CD4-positive, CD25-positive, alpha-beta regulatory T cell (primary cell): ENCODE measurements at regions not wholly inside any gene's neighbourhood (a gene's known extent, or its start where the extent isn't known, plus 50 kb on each side); places are given as distances from the start of the nearest gene placed in this dataset.
A peak's percentile ranks its signal among the peaks of the same experiment; 100 is the strongest.

Experiments used
- ATAC-seq, 2 donors: fragments of 150-1000 bp; cut with Tn5 transposase; one replicate each; pipeline ENCODE4 v1.10.0; 2021; ENCODE audit warnings: low read depth in 2 of 2, moderate number of reproducible peaks in 2 of 2, moderate library complexity in 1 of 2
- DNase-seq, 3 donors: peaks; one replicate each; pipeline versions ENCODE4 v3.0.0 to v3.0.0-alpha.2; 2012 to 2022; ENCODE audit warnings: mixed read lengths in 1 of 3
- H3K27ac ChIP-seq: one replicate; pipeline ENCODE4 v1.7.0; 2013; ENCODE audit warnings: mild to moderate bottlenecking, low read length; ENCODE audit not compliant: insufficient read depth, poor library complexity, severe bottlenecking
- H3K27me3 ChIP-seq: one replicate; pipeline ENCODE4 v1.7.0; 2013; ENCODE audit warnings: low read length; ENCODE audit not compliant: control insufficient read depth, insufficient read depth
- H3K36me3 ChIP-seq: one replicate; pipeline ENCODE4 v1.7.0; 2013; ENCODE audit warnings: mild to moderate bottlenecking, low read length, moderate library complexity; ENCODE audit not compliant: control insufficient read depth, insufficient read depth
- H3K4me1 ChIP-seq: 2 replicates; pipeline ENCODE4 v1.7.0; 2013; ENCODE audit warnings: mild to moderate bottlenecking, low read length; ENCODE audit not compliant: insufficient read depth, control insufficient read depth, poor library complexity, severe bottlenecking
- H3K4me3 ChIP-seq: one replicate; pipeline ENCODE4 v1.7.0; 2013; ENCODE audit warnings: low read depth, mild to moderate bottlenecking, low read length, moderate library complexity
- H3K9me3 ChIP-seq, 2 experiments: 1 replicate in 1 of 2; 2 replicates in 1 of 2; pipeline ENCODE4 v1.7.0; 2013; ENCODE audit warnings: low read length in 2 of 2, mild to moderate bottlenecking in 1 of 2, moderate library complexity in 1 of 2; ENCODE audit not compliant: control insufficient read depth in 2 of 2
- H3K27ac Mint-ChIP-seq, 3 donors: one replicate each; pipeline ENCODE4 v1.8.0; 2020 to 2022; ENCODE audit warnings: mild to moderate bottlenecking in 3 of 3, mixed read lengths in 3 of 3, moderate library complexity in 2 of 3
- H3K27me3 Mint-ChIP-seq: one replicate; pipeline ENCODE4 v1.8.0; 2022; ENCODE audit warnings: mild to moderate bottlenecking, mixed read lengths
- H3K36me3 Mint-ChIP-seq: one replicate; pipeline ENCODE4 v1.8.0; 2020; ENCODE audit warnings: mixed read lengths
- H3K4me1 Mint-ChIP-seq, 4 donors: one replicate each; pipeline ENCODE4 v1.8.0; 2020 to 2022; ENCODE audit warnings: mixed read lengths in 4 of 4, mild to moderate bottlenecking in 1 of 4
- H3K4me3 Mint-ChIP-seq, 4 donors: one replicate each; pipeline ENCODE4 v1.8.0; 2020 to 2022; ENCODE audit warnings: mild to moderate bottlenecking in 4 of 4, mixed read lengths in 4 of 4, moderate library complexity in 3 of 4
- H3K9me3 Mint-ChIP-seq, 7 donors: one replicate each; pipeline ENCODE4 v1.8.0; 2020 to 2022; ENCODE audit warnings: mixed read lengths in 7 of 7, mild to moderate bottlenecking in 3 of 7, moderate library complexity in 2 of 7

GRCh38 chr13:26987486-26988013 is 184.1 kb downstream of the USP12 start:
- Histone ChIP-seq H3K36me3 (no peaks in the 10 kb centered on the region), H3K27me3 (peaks cover 5% of the 10 kb centered on the region), H3K4me1 (no peaks in the 10 kb centered on the region), H3K9me3 (no peaks in the 10 kb centered on the region), H3K4me3 (no peak overlapping the region), H3K27ac (no peak overlapping the region)
- no peaks in the 10 kb centered on the region for H3K4me1 Mint-ChIP-seq
- ATAC-seq (no peak), DNase-seq (no peak)
- no peaks in the 10 kb centered on the region for H3K36me3 Mint-ChIP-seq
- H3K9me3 Mint-ChIP-seq = no peaks in the 10 kb centered on the region
- H3K27ac Mint-ChIP-seq = no peak overlapping the region
- H3K27me3 Mint-ChIP-seq = peaks cover 6% of the 10 kb centered on the region
- H3K4me3 Mint-ChIP-seq = no peak overlapping the region

- H3K27me3 Mint-ChIP-seq = peaks cover 6% of the 10 kb centered on the region
- peak; percentile 55 to 84 (median 74) for DNase-seq
These were observed 186.2 kb downstream of the USP12 start for GRCh38 chr13:26985285-26985878.

GRCh38 chr13:26984337-26984736 is 187.3 kb downstream of the USP12 start:
- no peaks in the 10 kb centered on the region for H3K9me3 ChIP-seq
- H3K4me3 ChIP-seq = no peak overlapping the region
- H3K36me3 Mint-ChIP-seq = no peaks in the 10 kb centered on the region
- no peak overlapping the region for H3K27ac ChIP-seq
- no peaks in the 10 kb centered on the region for H3K36me3 ChIP-seq
- ATAC-seq = no peak
- DNase-seq = no peak
- H3K27ac Mint-ChIP-seq = no peak overlapping the region
- H3K27me3 ChIP-seq = peaks cover 5% of the 10 kb centered on the region
- no peak overlapping the region for H3K4me3 Mint-ChIP-seq
- no peaks in the 10 kb centered on the region for H3K4me1 Mint-ChIP-seq
- peaks cover 0 to 1% (median 0%) of the 10 kb centered on the region in 7 donors for H3K9me3 Mint-ChIP-seq
- no peaks in the 10 kb centered on the region for H3K4me1 ChIP-seq
- peaks cover 6% of the 10 kb centered on the region for H3K27me3 Mint-ChIP-seq

More at GRCh38 chr13:26985285-26985878, 186.2 kb downstream of the USP12 start:
- Histone ChIP-seq H3K36me3 (no peaks in the 10 kb centered on the region), H3K4me3 (no peak overlapping the region), H3K27ac (no peak overlapping the region), H3K4me1 (no peaks in the 10 kb centered on the region), H3K9me3 (no peaks in the 10 kb centered on the region), H3K27me3 (peaks cover 5% of the 10 kb centered on the region)
- H3K27ac Mint-ChIP-seq = no peak overlapping the region
- ATAC-seq = peak; percentile 76 to 79
- no peak overlapping the region for H3K4me3 Mint-ChIP-seq
- no peaks in the 10 kb centered on the region for H3K4me1 Mint-ChIP-seq
- H3K9me3 Mint-ChIP-seq = peaks cover 0 to 1% (median 0%) of the 10 kb centered on the region in 7 donors
- H3K36me3 Mint-ChIP-seq = no peaks in the 10 kb centered on the region

GRCh38 chr13:26983543-26984320 is 187.9 kb downstream of the USP12 start:
- no peak overlapping the region for H3K4me3 Mint-ChIP-seq
- Histone ChIP-seq H3K9me3 (no peaks in the 10 kb centered on the region), H3K4me1 (no peaks in the 10 kb centered on the region), H3K27me3 (peaks cover 5% of the 10 kb centered on the region), H3K36me3 (no peaks in the 10 kb centered on the region), H3K27ac (no peak overlapping the region), H3K4me3 (no peak overlapping the region)
- H3K9me3 Mint-ChIP-seq = peaks cover 0 to 1% (median 0%) of the 10 kb centered on the region in 7 donors
- no peak overlapping the region for H3K27ac Mint-ChIP-seq
- H3K4me1 Mint-ChIP-seq = no peaks in the 10 kb centered on the region
- peaks cover 6% of the 10 kb centered on the region for H3K27me3 Mint-ChIP-seq
- ATAC-seq (no peak), DNase-seq (no peak)
- no peaks in the 10 kb centered on the region for H3K36me3 Mint-ChIP-seq

- no peaks in the 10 kb centered on the region for H3K36me3 Mint-ChIP-seq
These were observed 191.2 kb downstream of the USP12 start for GRCh38 chr13:26980099-26981031.

GRCh38 chr13:26979334-26979733 is 192.3 kb downstream of the USP12 start:
- DNase-seq (no peak), ATAC-seq (no peak)
- Histone ChIP-seq H3K4me1 (no peaks in the 10 kb centered on the region), H3K27ac (no peak overlapping the region), H3K9me3 (no peaks in the 10 kb centered on the region), H3K27me3 (peaks cover 5% of the 10 kb centered on the region), H3K4me3 (no peak overlapping the region), H3K36me3 (no peaks in the 10 kb centered on the region)
- Mint-ChIP-seq H3K36me3 (no peaks in the 10 kb centered on the region), H3K27me3 (peaks cover 6% of the 10 kb centered on the region), H3K9me3 (peaks cover 0 to 1% (median 0%) of the 10 kb centered on the region in 7 donors), H3K4me3 (no peak overlapping the region), H3K27ac (no peak overlapping the region), H3K4me1 (no peaks in the 10 kb centered on the region)

More at GRCh38 chr13:26980099-26981031, 191.2 kb downstream of the USP12 start:
- Mint-ChIP-seq H3K4me3 (no peak overlapping the region), H3K4me1 (no peaks in the 10 kb centered on the region), H3K9me3 (peaks cover 0 to 1% (median 0%) of the 10 kb centered on the region in 7 donors), H3K27ac (no peak overlapping the region), H3K27me3 (peaks cover 6% of the 10 kb centered on the region)
- Histone ChIP-seq H3K36me3 (no peaks in the 10 kb centered on the region), H3K27ac (no peak overlapping the region), H3K9me3 (no peaks in the 10 kb centered on the region), H3K4me1 (no peaks in the 10 kb centered on the region), H3K4me3 (no peak overlapping the region), H3K27me3 (peaks cover 5% of the 10 kb centered on the region)
- ATAC-seq = no peak
- DNase-seq = no peak

GRCh38 chr13:26978081-26978860 is 193.3 kb downstream of the USP12 start:
- Mint-ChIP-seq H3K27me3 (peaks cover 6% of the 10 kb centered on the region), H3K27ac (no peak overlapping the region), H3K9me3 (peaks cover 0 to 1% (median 0%) of the 10 kb centered on the region in 7 donors), H3K4me1 (no peaks in the 10 kb centered on the region), H3K4me3 (no peak overlapping the region), H3K36me3 (no peaks in the 10 kb centered on the region)
- ATAC-seq (no peak), DNase-seq (no peak)
- no peaks in the 10 kb centered on the region for H3K36me3 ChIP-seq
- H3K27me3 ChIP-seq = no peaks in the 10 kb centered on the region
- no peaks in the 10 kb centered on the region for H3K9me3 ChIP-seq
- no peak overlapping the region for H3K27ac ChIP-seq
- H3K4me3 ChIP-seq = no peak overlapping the region
- no peaks in the 10 kb centered on the region for H3K4me1 ChIP-seq
